HCT116 (cell line): ENCODE measurements at regions not wholly inside any gene's neighbourhood (a gene's known extent, or its start where the extent isn't known, plus 50 kb on each side); places are given as distances from the start of the nearest gene placed in this dataset.

Experiments
- ATAC-seq: fragments of 200-7000 bp; cut with Tn5 transposase; 2 replicates; pipeline ENCODE4 v1.9.1; 2020; ENCODE audit warnings: mild to moderate bottlenecking, moderate library complexity
- BruUV-seq: library from RNA; stranded (reverse); fragments of 400-500 nt; replicated peaks from 2 replicates; lab custom pipeline; 2021; lab: Mats Ljungman, UMichigan
- CTCF ChIA-PET: fragments of 300-600 bp; sonication (Branson Sonifier 250); formaldehyde crosslinking; loops from one replicate; lab custom pipeline; 2021; ENCODE audit warnings: antibody characterized with exemption; lab: Charles Lee
- POLR2A ChIA-PET: fragments of 300-600, 350-600 bp; sonication (Branson Sonifier 250); formaldehyde crosslinking; loops from one replicate; lab custom pipeline; 2021; ENCODE audit warnings: antibody characterized with exemption; lab: Charles Lee
- RAD21 ChIA-PET, 2 experiments: fragments of 300-600 bp; sonication (Branson Sonifier 250); formaldehyde crosslinking; loops; one replicate each; lab custom pipeline; 2023; ENCODE audit warnings: low total read pairs in 2 of 2; ENCODE audit not compliant: uncharacterized antibody in 2 of 2, unreplicated experiment in 2 of 2, low non-redundant PET in 1 of 2; lab: Charles Lee
- DNase-seq: peaks from one replicate; pipeline ENCODE4 v3.0.0-alpha.2; 2010; ENCODE audit warnings: low read depth, low spot score
- H2AFZ ChIP-seq: fragments of 200-600 bp; shearing (Covaris generic), sonication (generic); 2 replicates; pipeline ENCODE4 v1.6.1; 2017; ENCODE audit warnings: low read depth, mixed run types, mixed read lengths, antibody characterized with exemption, low read length; ENCODE audit not compliant: poor library complexity, severe bottlenecking
- H3K27ac ChIP-seq: 2 replicates; pipeline ENCODE4 v1.5.1; 2012; ENCODE audit warnings: low read depth, low read length
- H3K27me3 ChIP-seq: fragments of 200-600 bp; sonication (generic); 2 replicates; pipeline ENCODE4 v1.6.1; 2016; ENCODE audit warnings: mixed run types, low read length, mixed read lengths; ENCODE audit not compliant: insufficient read depth
- H3K36me3 ChIP-seq, 2 experiments: fragments of 200-500 bp in 1 of 2; fragments of 200-600 bp in 1 of 2; sonication (Bioruptor generic) in 1 of 2; sonication (generic) in 1 of 2; 2 replicates each; pipeline versions ENCODE4 v1.5.1 to v1.6.1; 2014 to 2016; ENCODE audit warnings: low read length in 2 of 2, inconsistent platforms in 1 of 2, mixed read lengths in 1 of 2, mixed run types in 1 of 2; ENCODE audit not compliant: insufficient read depth in 2 of 2, control insufficient read depth in 1 of 2
- H3K4me1 ChIP-seq, 2 experiments: fragments of 200-600 bp in 1 of 2; sonication (generic) in 1 of 2; 2 replicates each; pipeline versions ENCODE4 v1.5.1 to v1.6.1; 2012 to 2017; ENCODE audit warnings: low read length in 2 of 2, inconsistent platforms in 1 of 2, mild to moderate bottlenecking in 1 of 2, mixed read lengths in 1 of 2, mixed run types in 1 of 2, moderate library complexity in 1 of 2; ENCODE audit not compliant: insufficient read depth in 2 of 2, control insufficient read depth in 1 of 2
- H3K4me2 ChIP-seq: fragments of 200-600 bp; sonication (generic); 2 replicates; pipeline ENCODE4 v1.6.1; 2017; ENCODE audit warnings: mixed run types, low read length, mixed read lengths
- H3K4me3 ChIP-seq, 2 experiments: fragments of 200-600 bp in 1 of 2; sonication (generic) in 1 of 2; replicated peaks in 1 of 2; 2 replicates each; pipeline ENCODE4 v1.5.1; 2011 to 2016; ENCODE audit warnings: low read length in 2 of 2, control low read depth in 1 of 2, low read depth in 1 of 2, mild to moderate bottlenecking in 1 of 2, mixed read lengths in 1 of 2, mixed run types in 1 of 2
- H3K79me2 ChIP-seq: fragments of 200-600 bp; sonication (generic); 2 replicates; pipeline ENCODE4 v1.6.1; 2017; ENCODE audit warnings: mild to moderate bottlenecking, mixed run types, low read length, moderate library complexity, mixed read lengths; ENCODE audit not compliant: insufficient read depth
- H3K9ac ChIP-seq: fragments of 200-600 bp; sonication (generic); 2 replicates; pipeline ENCODE4 v1.6.1; 2016; ENCODE audit warnings: low read length, mixed read lengths
- H3K9me2 ChIP-seq: fragments of 200-600 bp; sonication (generic), shearing (Covaris generic); 2 replicates; pipeline ENCODE4 v1.6.1; 2017; ENCODE audit warnings: mixed run types, mild to moderate bottlenecking, moderate library complexity; ENCODE audit not compliant: insufficient read depth
- H3K9me3 ChIP-seq, 2 experiments: fragments of 200-500 bp in 1 of 2; fragments of 200-600 bp in 1 of 2; sonication (Bioruptor generic) in 1 of 2; sonication (generic) in 1 of 2; 2 replicates each; pipeline ENCODE4 v1.6.1; 2014 to 2017; ENCODE audit warnings: low read length in 2 of 2, mixed read lengths in 2 of 2, inconsistent platforms in 1 of 2, low read depth in 1 of 2, mild to moderate bottlenecking in 1 of 2, mixed run types in 1 of 2, moderate library complexity in 1 of 2; ENCODE audit not compliant: control insufficient read depth in 1 of 2, insufficient read depth in 1 of 2
- H4K20me1 ChIP-seq: fragments of 200-600 bp; sonication (generic), shearing (Covaris generic); 2 replicates; pipeline ENCODE4 v1.6.1; 2017; ENCODE audit warnings: mixed run types, mild to moderate bottlenecking, moderate library complexity; ENCODE audit not compliant: insufficient read depth
- CBX3 ChIP-seq: IDR thresholded peaks from 2 replicates; pipeline ENCODE4 v1.6.1; 2012; ENCODE audit warnings: low read depth
- CEBPB ChIP-seq: IDR thresholded peaks from 2 replicates; pipeline ENCODE4 v1.6.1; 2012; ENCODE audit warnings: low read depth
- EZH2 ChIP-seq: fragments of 200-600 bp; sonication (generic); IDR thresholded peaks from 2 replicates; pipeline ENCODE4 v1.6.1; 2017; ENCODE audit warnings: antibody characterized with exemption, mixed run types
- EZH2phosphoT487 ChIP-seq: fragments of 200-600 bp; IDR thresholded peaks from 2 replicates; pipeline ENCODE4 v1.6.1; 2018; ENCODE audit warnings: antibody characterized with exemption, borderline replicate concordance
- FOSL1 ChIP-seq: IDR thresholded peaks from 2 replicates; pipeline ENCODE4 v1.6.1; 2012; ENCODE audit warnings: low read depth
- POLR2A ChIP-seq: IDR thresholded peaks from 2 replicates; pipeline ENCODE4 v1.7.0; 2011; ENCODE audit warnings: borderline replicate concordance; ENCODE audit not compliant: insufficient read depth, insufficient read length; ENCODE audit errors: extremely low read depth
- POLR2AphosphoS5 ChIP-seq: IDR thresholded peaks from 2 replicates; pipeline ENCODE4 v1.6.1; 2011; ENCODE audit warnings: mild to moderate bottlenecking, low read depth, low read length, moderate library complexity
- SIN3A ChIP-seq: IDR thresholded peaks from 2 replicates; pipeline ENCODE4 v1.6.1; 2012; ENCODE audit warnings: low read depth
- SP1 ChIP-seq: IDR thresholded peaks from 2 replicates; pipeline ENCODE4 v1.6.1; 2012; ENCODE audit warnings: low read depth
- SRF ChIP-seq: IDR thresholded peaks from 2 replicates; pipeline ENCODE4 v1.6.1; 2012; ENCODE audit warnings: low read depth
- TCF7L2 ChIP-seq: IDR thresholded peaks from 2 replicates; pipeline ENCODE4 v1.7.0; 2011; ENCODE audit warnings: borderline replicate concordance, inconsistent platforms; ENCODE audit not compliant: insufficient read depth, insufficient read length; ENCODE audit errors: extremely low read depth
- YY1 ChIP-seq: IDR thresholded peaks from 2 replicates; pipeline ENCODE4 v1.6.1; 2011; ENCODE audit warnings: low read length, low read depth, moderate library complexity, mild to moderate bottlenecking; ENCODE audit not compliant: insufficient replicate concordance; ENCODE audit errors: extremely low read depth
- ZNF274 ChIP-seq: fragments of 200-500 bp; sonication (Bioruptor generic); IDR thresholded peaks from 2 replicates; pipeline ENCODE4 v1.6.1; 2014; ENCODE audit warnings: mild to moderate bottlenecking, low read depth, low read length, inconsistent platforms
- intact Hi-C: fragments of 100-400 bp; cut with micrococcal nuclease; formaldehyde crosslinking; loops from 2 replicates; pipeline ENCODE4 v1.10.0; 2022
- TF ChIP-seq, protein P1 (sequence below): IDR thresholded peaks from 2 replicates; pipeline ENCODE4 v1.6.1; 2012
- TF ChIP-seq, protein P2 (sequence below): IDR thresholded peaks from 2 replicates; pipeline ENCODE4 v1.6.1; 2012
- TF ChIP-seq, protein P3 (sequence below): IDR thresholded peaks from 2 replicates; pipeline ENCODE4 v1.6.1; 2011; ENCODE audit warnings: mild to moderate bottlenecking, low read length, moderate library complexity; ENCODE audit not compliant: insufficient replicate concordance; ENCODE audit errors: extremely low read depth
- TF ChIP-seq, protein P4 (sequence below), 3 experiments: fragments of 200-600 bp in 1 of 3; sonication (generic) in 1 of 3; IDR thresholded peaks in 2 of 3; conservative IDR thresholded peaks in 1 of 3; 2 replicates each; pipeline ENCODE4 v1.5.1; 2012 to 2017; ENCODE audit warnings: low read depth in 2 of 3, low read length in 2 of 3, antibody characterized with exemption in 1 of 3, borderline replicate concordance in 1 of 3, control low read depth in 1 of 3, mild to moderate bottlenecking in 1 of 3, mixed read lengths in 1 of 3, mixed run types in 1 of 3, moderate library complexity in 1 of 3; ENCODE audit not compliant: insufficient read depth in 1 of 3

DNA sequence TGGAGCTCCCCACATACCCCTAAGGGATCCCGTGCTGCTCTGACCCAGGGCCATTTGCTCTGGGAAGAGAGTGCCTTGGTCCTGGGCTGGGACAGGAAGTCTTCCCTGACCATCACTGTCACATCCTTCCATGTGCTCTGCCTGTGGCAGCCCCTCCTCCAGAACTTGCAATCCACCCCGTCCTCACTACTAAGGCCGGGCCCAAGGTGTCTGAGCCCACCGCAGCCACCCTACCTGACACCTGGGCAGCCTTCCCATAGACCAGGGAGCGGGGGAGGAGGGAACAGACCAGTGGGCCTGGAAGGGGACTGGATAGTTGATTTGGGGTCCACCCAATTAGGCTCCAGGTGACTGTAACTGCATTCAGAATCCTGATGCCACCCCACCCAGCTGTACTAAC is 117.5 kb upstream of the CRHR1 start:
- RAD21 ChIA-PET, result interaction anchor here in 1 of 2 experiments (0.8 to 1.2 kb wide), 2 partner anchors 26 to 166 kb away, joined by 3 read pairs; no protein-coding TSS in a partner anchor
- POLR2A ChIA-PET, result no interaction called here
- H3K4me3 ChIP-seq, result no peak overlapping the region

DNA sequence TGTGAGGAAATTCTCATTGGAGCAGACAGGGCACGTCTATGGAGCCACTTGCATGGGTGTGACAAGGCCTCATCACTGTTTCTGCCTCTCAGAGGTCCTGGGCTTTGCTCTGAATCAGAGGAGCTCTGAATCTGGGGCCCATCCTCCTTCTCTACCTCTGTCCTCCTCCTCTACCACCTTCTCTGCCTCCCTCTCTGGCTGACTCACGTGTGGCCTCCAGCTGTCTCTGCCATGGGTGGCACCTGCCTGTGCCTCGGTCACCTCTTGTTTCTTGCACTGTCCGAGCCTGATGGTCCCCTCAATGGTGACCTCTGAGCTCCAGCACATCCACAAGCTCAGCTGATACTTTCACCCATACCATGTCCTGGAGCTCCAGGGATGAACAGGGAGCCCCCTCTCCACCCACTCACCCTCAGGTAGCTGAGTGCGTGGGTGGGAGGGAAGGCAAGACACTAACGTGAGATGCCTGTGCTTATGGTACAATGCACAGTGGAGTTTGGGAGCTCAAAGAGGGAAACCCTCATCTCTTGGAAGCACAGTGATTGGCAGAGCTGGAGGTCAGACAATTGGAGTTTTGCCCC is 116.4 kb upstream of the CRHR1 start:
- intact Hi-C loops, result no loop called here
- H3K4me3 ChIP-seq, result no peak overlapping the region
- 0 out of 2 replicates have a peak, but pooled peaks cover 4% of the 10 kb centered on the region for H3K27me3 ChIP-seq
- H3K4me1 ChIP-seq, result no peaks in the 10 kb centered on the region
- no peaks in the 10 kb centered on the region for H3K79me2 ChIP-seq
- no peaks in the 10 kb centered on the region for H3K36me3 ChIP-seq
- BruUV-seq, result no TSS peak
- ChIA-PET RAD21 (no interaction called here), CTCF (interaction anchor here (0.8 to 2.3 kb wide), 4 partner anchors 20 to 164 kb away, joined by 3 to 6 read pairs (median 4); no protein-coding TSS in a partner anchor), POLR2A (no interaction called here)
- no peaks in the 10 kb centered on the region for H3K9me3 ChIP-seq
- DNase-seq (no peak), ATAC-seq (no peak)
- H3K4me2 ChIP-seq, result no peak overlapping the region
- H3K9me2 ChIP-seq, result no peaks in the 10 kb centered on the region
- no peak overlapping the region for H3K9ac ChIP-seq
- H2AFZ ChIP-seq, result no peak overlapping the region
- no peak overlapping the region for H3K27ac ChIP-seq
- H4K20me1 ChIP-seq, result no peaks in the 10 kb centered on the region
- TF ChIP-seq, protein P1, sequence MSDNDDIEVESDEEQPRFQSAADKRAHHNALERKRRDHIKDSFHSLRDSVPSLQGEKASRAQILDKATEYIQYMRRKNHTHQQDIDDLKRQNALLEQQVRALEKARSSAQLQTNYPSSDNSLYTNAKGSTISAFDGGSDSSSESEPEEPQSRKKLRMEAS, result no peak
- TF ChIP-seq TCF7L2, result no peak
- no peak for TF ChIP-seq POLR2AphosphoS5
- no peak for TF ChIP-seq ZNF274
- TF ChIP-seq, protein P2, sequence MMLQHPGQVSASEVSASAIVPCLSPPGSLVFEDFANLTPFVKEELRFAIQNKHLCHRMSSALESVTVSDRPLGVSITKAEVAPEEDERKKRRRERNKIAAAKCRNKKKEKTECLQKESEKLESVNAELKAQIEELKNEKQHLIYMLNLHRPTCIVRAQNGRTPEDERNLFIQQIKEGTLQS, result no peak
- TF ChIP-seq, protein P3, sequence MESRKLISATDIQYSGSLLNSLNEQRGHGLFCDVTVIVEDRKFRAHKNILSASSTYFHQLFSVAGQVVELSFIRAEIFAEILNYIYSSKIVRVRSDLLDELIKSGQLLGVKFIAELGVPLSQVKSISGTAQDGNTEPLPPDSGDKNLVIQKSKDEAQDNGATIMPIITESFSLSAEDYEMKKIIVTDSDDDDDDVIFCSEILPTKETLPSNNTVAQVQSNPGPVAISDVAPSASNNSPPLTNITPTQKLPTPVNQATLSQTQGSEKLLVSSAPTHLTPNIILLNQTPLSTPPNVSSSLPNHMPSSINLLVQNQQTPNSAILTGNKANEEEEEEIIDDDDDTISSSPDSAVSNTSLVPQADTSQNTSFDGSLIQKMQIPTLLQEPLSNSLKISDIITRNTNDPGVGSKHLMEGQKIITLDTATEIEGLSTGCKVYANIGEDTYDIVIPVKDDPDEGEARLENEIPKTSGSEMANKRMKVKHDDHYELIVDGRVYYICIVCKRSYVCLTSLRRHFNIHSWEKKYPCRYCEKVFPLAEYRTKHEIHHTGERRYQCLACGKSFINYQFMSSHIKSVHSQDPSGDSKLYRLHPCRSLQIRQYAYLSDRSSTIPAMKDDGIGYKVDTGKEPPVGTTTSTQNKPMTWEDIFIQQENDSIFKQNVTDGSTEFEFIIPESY, result no peak
- TF ChIP-seq EZH2phosphoT487, result no peak
- no peak for TF ChIP-seq YY1
- TF ChIP-seq, protein P4, sequence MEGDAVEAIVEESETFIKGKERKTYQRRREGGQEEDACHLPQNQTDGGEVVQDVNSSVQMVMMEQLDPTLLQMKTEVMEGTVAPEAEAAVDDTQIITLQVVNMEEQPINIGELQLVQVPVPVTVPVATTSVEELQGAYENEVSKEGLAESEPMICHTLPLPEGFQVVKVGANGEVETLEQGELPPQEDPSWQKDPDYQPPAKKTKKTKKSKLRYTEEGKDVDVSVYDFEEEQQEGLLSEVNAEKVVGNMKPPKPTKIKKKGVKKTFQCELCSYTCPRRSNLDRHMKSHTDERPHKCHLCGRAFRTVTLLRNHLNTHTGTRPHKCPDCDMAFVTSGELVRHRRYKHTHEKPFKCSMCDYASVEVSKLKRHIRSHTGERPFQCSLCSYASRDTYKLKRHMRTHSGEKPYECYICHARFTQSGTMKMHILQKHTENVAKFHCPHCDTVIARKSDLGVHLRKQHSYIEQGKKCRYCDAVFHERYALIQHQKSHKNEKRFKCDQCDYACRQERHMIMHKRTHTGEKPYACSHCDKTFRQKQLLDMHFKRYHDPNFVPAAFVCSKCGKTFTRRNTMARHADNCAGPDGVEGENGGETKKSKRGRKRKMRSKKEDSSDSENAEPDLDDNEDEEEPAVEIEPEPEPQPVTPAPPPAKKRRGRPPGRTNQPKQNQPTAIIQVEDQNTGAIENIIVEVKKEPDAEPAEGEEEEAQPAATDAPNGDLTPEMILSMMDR (IDR thresholded peaks at IDR 0.05 in 2 of 3, conservative IDR thresholded peaks at IDR 0.05 in 1 of 3; ENCODE audit: borderline replicate concordance in 1 of 3, insufficient read depth in 1 of 3, low read depth in 2 of 3, low read length in 2 of 3), result no peak
- TF ChIP-seq CEBPB, result no peak
- TF ChIP-seq SIN3A, result no peak
- no peak for TF ChIP-seq SP1

More for the DNA sequence above, 117.5 kb upstream of the CRHR1 start:
- no peak overlapping the region for H2AFZ ChIP-seq
- TF ChIP-seq FOSL1, result no peak
- TF ChIP-seq SP1, result no peak
- no peak for TF ChIP-seq SRF
- TF ChIP-seq CEBPB, result no peak
- TF ChIP-seq EZH2, result no peak
- no peak for TF ChIP-seq CBX3
- no peak for TF ChIP-seq POLR2A
- H3K9me3 ChIP-seq, result no peaks in the 10 kb centered on the region
- H3K9me2 ChIP-seq, result no peaks in the 10 kb centered on the region
- DNase-seq, result no peak
- BruUV-seq, result no TSS peak
- intact Hi-C loops, result loop anchor here (1.0 kb wide), 1 partner anchor 166 kb away; no protein-coding TSS in a partner anchor
- ATAC-seq, result no peak
- no peaks in the 10 kb centered on the region for H3K4me1 ChIP-seq
- no peak overlapping the region for H3K27ac ChIP-seq
- H3K9ac ChIP-seq, result no peak overlapping the region
- no peaks in the 10 kb centered on the region for H4K20me1 ChIP-seq
- CTCF ChIA-PET, result interaction anchor here (0.8 to 2.8 kb wide), 9 partner anchors 13 to 186 kb away, joined by 3 to 33 read pairs (median 4); no protein-coding TSS in a partner anchor
- no peak overlapping the region for H3K4me2 ChIP-seq
- H3K79me2 ChIP-seq, result no peaks in the 10 kb centered on the region
- no peaks in the 10 kb centered on the region for H3K36me3 ChIP-seq
- H3K27me3 ChIP-seq, result 0 out of 2 replicates have a peak, but pooled peaks cover 11% of the 10 kb centered on the region
